Mammary epithelial cell (primary cell): ENCODE measurements at regions not wholly inside any gene's neighbourhood (a gene's known extent, or its start where the extent isn't known, plus 50 kb on each side); places are given as distances from the start of the nearest gene placed in this dataset.

Experiments used
- CTCF ChIP-seq, 2 donors: IDR thresholded peaks in 1 of 2; conservative IDR thresholded peaks in 1 of 2; 2 replicates each; pipeline ENCODE4 v1.5.1; 2011 to 2012; ENCODE audit warnings: inconsistent platforms in 2 of 2, low read length in 2 of 2, mild to moderate bottlenecking in 2 of 2, control low read depth in 1 of 2, low read depth in 1 of 2; ENCODE audit not compliant: insufficient read depth in 1 of 2; ENCODE audit errors: extremely low read depth in 1 of 2
- EZH2 ChIP-seq: IDR thresholded peaks from 2 replicates; pipeline ENCODE4 v1.6.1; 2012; ENCODE audit warnings: low read length, inconsistent platforms, borderline replicate concordance

GRCh38 chr11:38710262-38710661 is 2112.2 kb upstream of the RAG2 start:
- TF ChIP-seq CTCF (conservative IDR thresholded peaks at IDR 0.05 in 1 of 2, IDR thresholded peaks at IDR 0.05 in 1 of 2; ENCODE audit: extremely low read depth in 1 of 2, insufficient read depth in 1 of 2, low read depth in 1 of 2, low read length in 2 of 2), result no peak
- TF ChIP-seq EZH2, result no peak
